ENCODE measurements at regions not wholly inside any gene's neighbourhood (a gene's known extent, or its start where the extent isn't known, plus 50 kb on each side); places are given as distances from the start of the nearest gene placed in this dataset.

DNA sequence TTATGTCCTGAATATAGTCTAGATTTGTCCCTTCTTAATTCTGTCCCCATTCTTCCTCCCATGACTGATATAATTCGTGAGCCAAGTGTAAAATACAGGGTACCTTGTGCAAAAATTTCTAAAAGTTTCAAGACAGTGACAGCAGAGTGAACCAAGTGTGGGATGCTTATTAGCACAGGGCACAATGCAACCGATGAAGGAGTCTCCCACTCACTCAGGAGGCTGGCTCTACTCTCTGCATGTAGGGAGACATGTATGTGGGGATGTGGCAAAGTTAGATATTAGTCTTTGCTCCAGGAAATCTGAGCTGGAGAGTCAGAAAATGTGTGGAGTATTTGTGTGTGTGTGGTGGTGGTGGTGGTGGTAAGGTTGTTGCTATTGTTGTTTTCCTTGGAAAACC lies 305.9 kb downstream of the CHL1 start:
- TF ChIP-seq CTCF (IDR thresholded peaks at IDR 0.05) (no peak), POLR2A (IDR thresholded peaks at IDR 0.05) (no peak), POLR2AphosphoS5 (IDR thresholded peaks at IDR 0.05) (no peak)
